ENCODE measurements at regions not wholly inside any gene's neighbourhood (a gene's known extent, or its start where the extent isn't known, plus 50 kb on each side); places are given as distances from the start of the nearest gene placed in this dataset.

DNA sequence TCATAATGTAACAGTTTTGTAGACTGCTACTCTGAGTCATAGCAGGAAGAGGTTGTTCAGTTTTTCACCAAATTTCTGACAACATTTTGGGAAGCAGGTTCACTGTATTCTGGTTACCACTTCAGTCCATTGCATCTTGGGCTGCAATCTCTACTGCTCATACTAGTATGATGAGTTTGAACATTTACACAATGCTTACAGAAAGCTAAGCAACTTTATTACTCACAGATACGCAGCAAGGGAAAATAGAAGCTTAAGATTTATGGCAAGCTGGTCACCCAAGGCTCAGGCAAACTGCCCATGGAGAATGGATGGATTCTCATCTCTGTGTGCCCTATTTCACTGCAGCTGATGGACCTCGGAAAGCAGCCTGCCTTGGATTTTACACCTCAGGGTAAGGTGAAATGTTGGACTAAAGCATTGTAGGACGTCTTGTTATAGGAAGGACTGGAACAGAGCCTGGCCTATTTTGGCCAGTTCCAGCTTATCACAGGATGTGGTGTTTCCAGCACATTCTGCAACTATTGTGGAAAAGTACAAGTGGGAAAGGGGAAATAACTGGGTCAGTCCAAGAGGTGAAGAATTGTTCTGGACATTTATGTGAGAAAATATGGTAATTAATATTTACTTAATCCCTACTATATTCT lies 887.1 kb upstream of the AGA start:
- peaks cover 29% of the 10 kb centered on the region for H3K27me3 ChIP-seq (ENCODE audit: insufficient read depth, low read depth, severe bottlenecking)
- DNase-seq, result no peak
- H3K36me3 ChIP-seq, result no peaks in the 10 kb centered on the region
- no peak overlapping the region for H3K27ac ChIP-seq
- no peak overlapping the region for H3K4me3 ChIP-seq (ENCODE audit: low read depth, low read length)
- TF ChIP-seq, protein P1, sequence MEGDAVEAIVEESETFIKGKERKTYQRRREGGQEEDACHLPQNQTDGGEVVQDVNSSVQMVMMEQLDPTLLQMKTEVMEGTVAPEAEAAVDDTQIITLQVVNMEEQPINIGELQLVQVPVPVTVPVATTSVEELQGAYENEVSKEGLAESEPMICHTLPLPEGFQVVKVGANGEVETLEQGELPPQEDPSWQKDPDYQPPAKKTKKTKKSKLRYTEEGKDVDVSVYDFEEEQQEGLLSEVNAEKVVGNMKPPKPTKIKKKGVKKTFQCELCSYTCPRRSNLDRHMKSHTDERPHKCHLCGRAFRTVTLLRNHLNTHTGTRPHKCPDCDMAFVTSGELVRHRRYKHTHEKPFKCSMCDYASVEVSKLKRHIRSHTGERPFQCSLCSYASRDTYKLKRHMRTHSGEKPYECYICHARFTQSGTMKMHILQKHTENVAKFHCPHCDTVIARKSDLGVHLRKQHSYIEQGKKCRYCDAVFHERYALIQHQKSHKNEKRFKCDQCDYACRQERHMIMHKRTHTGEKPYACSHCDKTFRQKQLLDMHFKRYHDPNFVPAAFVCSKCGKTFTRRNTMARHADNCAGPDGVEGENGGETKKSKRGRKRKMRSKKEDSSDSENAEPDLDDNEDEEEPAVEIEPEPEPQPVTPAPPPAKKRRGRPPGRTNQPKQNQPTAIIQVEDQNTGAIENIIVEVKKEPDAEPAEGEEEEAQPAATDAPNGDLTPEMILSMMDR (IDR thresholded peaks at IDR 0.05; ENCODE audit: low read depth, low read length), result no peak
- H3K9me3 ChIP-seq (ENCODE audit: severe bottlenecking), result no peaks in the 10 kb centered on the region

DNA sequence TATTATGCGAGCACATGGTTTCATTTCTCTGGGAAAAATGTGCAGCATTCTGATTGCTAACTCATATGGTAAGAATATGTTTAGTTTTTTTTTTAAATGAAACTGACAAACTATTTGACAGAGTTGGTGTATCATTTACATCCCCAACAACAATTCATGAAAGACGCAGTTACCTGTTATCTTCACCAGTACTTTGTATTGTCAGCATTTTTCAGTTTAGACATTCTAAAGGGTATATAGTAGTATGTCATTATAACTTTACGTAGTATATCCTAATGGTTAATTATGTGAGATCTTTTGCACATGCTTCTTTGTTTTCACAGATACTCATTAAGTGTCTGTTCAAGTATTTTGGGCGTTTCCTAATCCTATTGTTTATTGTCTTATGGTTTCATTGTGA lies 891.1 kb upstream of the AGA start:
- Histone ChIP-seq H3K9me3 (ENCODE audit: severe bottlenecking) (no peaks in the 10 kb centered on the region), H3K4me3 (ENCODE audit: low read depth, low read length) (no peak overlapping the region), H3K36me3 (no peaks in the 10 kb centered on the region), H3K27me3 (ENCODE audit: insufficient read depth, low read depth, severe bottlenecking) (peaks cover 27% of the 10 kb centered on the region), H3K27ac (no peak overlapping the region)
- no peak for DNase-seq
- TF ChIP-seq, protein P1 (IDR thresholded peaks at IDR 0.05; ENCODE audit: low read depth, low read length), result no peak

DNA sequence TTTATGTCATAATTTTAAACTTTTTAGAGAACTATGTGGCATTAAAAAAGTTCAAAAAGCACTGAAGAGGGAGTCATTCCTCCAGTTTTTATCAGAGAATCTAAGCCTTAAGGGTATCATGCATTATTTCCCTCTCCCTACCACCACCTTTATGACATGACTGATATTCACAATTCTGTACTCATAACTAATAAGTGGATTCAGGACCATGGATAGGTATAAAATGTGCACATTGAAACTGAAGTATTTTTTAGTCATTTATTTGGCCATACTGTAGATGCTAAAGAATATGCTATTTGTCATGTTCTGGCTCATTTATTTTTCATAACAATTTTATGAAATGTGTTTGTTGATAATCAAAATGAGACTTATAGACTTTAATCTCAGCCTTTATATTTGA lies 897.5 kb upstream of the AGA start:
- Histone ChIP-seq H3K27me3 (ENCODE audit: insufficient read depth, low read depth, severe bottlenecking) (peaks cover 35% of the 10 kb centered on the region), H3K9me3 (ENCODE audit: severe bottlenecking) (no peaks in the 10 kb centered on the region), H3K27ac (no peak overlapping the region), H3K36me3 (no peaks in the 10 kb centered on the region), H3K4me3 (ENCODE audit: low read depth, low read length) (no peak overlapping the region)
- DNase-seq, result no peak
- TF ChIP-seq, protein P1 (IDR thresholded peaks at IDR 0.05; ENCODE audit: low read depth, low read length), result no peak

DNA sequence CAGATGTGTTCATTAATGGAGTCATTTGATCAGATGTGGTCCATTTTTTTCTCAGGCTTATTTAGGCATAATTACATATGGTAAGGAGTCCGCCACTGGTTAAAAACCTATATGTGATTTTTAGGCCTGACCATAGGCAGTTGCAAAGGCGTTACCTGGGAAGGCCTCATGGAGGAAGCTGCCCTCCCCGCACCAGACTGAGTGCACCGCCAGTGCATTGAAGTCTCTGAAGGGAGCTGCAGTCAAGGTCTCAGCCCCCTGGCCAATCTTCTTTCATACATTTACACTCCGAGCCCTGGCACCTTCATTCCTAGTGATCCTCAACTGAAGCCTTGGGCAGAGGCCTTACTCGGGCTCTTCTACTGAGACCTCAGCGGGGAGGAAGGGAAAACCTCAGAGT lies 898.2 kb upstream of the AGA start:
- TF ChIP-seq, protein P1 (IDR thresholded peaks at IDR 0.05; ENCODE audit: low read depth, low read length), result no peak
- DNase-seq, result no peak
- Histone ChIP-seq H3K4me3 (ENCODE audit: low read depth, low read length) (no peak overlapping the region), H3K27ac (no peak overlapping the region), H3K36me3 (no peaks in the 10 kb centered on the region), H3K9me3 (ENCODE audit: severe bottlenecking) (no peaks in the 10 kb centered on the region), H3K27me3 (ENCODE audit: insufficient read depth, low read depth, severe bottlenecking) (peaks cover 39% of the 10 kb centered on the region)

DNA sequence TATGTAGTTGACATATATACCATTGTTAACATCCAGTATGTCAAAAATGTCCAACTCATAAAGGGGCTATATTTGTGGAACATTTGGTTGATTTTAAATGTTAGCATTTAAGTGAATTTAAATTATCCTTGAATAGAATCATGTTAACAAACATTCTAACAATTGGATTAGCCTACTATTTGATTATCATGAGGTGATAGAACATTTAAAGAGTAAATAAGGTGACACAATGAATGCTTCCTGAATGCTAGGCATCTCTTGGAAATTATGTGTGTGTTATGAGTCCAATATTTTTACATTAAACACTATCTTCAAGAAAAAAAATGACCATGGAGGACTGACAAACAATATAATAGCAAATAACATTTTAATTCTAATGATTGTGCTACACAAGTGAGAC lies 901.9 kb upstream of the AGA start:
- Histone ChIP-seq H3K4me3 (ENCODE audit: low read depth, low read length) (no peak overlapping the region), H3K36me3 (no peaks in the 10 kb centered on the region), H3K27me3 (ENCODE audit: insufficient read depth, low read depth, severe bottlenecking) (peaks cover 35% of the 10 kb centered on the region), H3K27ac (no peak overlapping the region), H3K9me3 (ENCODE audit: severe bottlenecking) (no peaks in the 10 kb centered on the region)
- TF ChIP-seq, protein P1 (IDR thresholded peaks at IDR 0.05; ENCODE audit: low read depth, low read length), result no peak
- DNase-seq, result no peak

DNA sequence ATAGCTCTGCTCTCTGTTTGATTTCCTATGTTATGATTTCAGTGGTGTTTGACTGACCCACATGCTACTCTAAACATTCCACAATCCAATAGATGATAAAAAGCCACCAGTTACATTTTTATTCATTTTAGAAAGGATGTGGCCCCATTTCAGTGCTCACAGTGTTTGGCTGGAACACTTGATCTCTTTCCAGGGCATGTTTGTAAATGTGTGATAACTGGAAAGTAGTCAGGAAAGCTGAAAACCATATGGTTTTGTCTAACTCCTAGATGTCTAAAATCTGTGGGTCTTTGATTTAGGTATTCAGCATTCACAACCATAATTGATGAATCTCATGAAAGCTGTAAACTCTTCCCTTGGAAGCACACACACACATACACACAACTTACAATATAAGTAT lies 904.9 kb upstream of the AGA start:
- Histone ChIP-seq H3K9me3 (ENCODE audit: severe bottlenecking) (no peaks in the 10 kb centered on the region), H3K27ac (no peak overlapping the region), H3K4me3 (ENCODE audit: low read depth, low read length) (no peak overlapping the region), H3K27me3 (ENCODE audit: insufficient read depth, low read depth, severe bottlenecking) (peaks cover 53% of the 10 kb centered on the region), H3K36me3 (no peaks in the 10 kb centered on the region)
- DNase-seq, result no peak
- TF ChIP-seq, protein P1 (IDR thresholded peaks at IDR 0.05; ENCODE audit: low read depth, low read length), result no peak
